HFF-Myc (cell line): ENCODE measurements at regions not wholly inside any gene's neighbourhood (a gene's known extent, or its start where the extent isn't known, plus 50 kb on each side); places are given as distances from the start of the nearest gene placed in this dataset.

ENCODE experiments used
- DNase-seq: peaks from one replicate; pipeline ENCODE4 v3.0.0-alpha.2; 2011; ENCODE audit warnings: low read depth; ENCODE audit errors: extremely low read depth
- H3K4me3 ChIP-seq: replicated peaks from 2 replicates; pipeline ENCODE4 v1.5.1; 2011; ENCODE audit warnings: low read depth, mild to moderate bottlenecking, control low read depth, low read length
- TF ChIP-seq, protein P1 (sequence below): IDR thresholded peaks from 2 replicates; pipeline ENCODE4 v1.5.1; 2012; ENCODE audit warnings: mild to moderate bottlenecking, low read depth, low read length, control low read depth; ENCODE audit errors: missing control alignments

DNA sequence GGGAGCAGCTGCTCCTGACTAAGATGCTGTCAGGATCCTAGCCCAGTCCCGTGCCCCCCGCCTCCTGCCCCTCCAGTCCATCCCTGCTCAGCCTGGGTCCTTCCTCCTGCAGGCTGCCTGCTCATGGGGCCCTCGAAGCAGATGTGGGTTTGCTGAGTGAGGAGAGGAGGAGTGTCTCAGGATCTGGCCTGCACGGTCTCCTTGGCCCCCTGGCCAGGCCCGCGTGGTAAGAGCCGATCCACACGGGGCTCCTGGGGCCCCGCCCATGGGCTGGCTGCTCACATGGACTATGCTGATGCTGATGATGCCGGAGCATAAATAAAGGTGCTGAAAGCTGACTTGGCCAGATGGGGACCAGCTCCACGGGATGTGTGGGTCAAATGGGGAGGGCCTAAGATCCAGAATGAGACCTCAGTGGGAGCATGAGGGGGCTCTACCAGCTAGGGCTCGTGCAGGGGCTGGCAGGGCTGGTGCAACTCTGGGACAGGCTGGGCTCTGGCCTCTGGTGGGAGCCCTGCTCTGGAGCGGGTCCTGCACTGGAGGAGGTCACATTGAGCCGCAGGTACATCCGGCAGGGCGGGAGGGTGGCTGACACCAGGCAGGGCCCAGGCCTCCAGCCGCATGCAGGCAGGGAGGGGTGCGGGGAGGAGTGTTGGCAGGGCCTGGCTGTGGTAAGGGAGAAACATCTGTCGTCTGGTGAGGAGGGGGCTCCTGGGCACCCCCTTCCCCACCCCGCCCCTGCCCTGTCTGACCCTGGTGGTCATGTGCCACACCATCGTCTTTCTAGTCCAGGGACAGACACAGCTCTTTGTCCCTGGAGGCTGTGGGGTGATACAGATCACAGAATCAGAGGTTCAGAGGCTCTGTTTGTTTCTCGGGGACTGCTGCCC, 275.3 kb upstream of the HDAC4 start:
- DNase-seq: no peak
- TF ChIP-seq, protein P1, sequence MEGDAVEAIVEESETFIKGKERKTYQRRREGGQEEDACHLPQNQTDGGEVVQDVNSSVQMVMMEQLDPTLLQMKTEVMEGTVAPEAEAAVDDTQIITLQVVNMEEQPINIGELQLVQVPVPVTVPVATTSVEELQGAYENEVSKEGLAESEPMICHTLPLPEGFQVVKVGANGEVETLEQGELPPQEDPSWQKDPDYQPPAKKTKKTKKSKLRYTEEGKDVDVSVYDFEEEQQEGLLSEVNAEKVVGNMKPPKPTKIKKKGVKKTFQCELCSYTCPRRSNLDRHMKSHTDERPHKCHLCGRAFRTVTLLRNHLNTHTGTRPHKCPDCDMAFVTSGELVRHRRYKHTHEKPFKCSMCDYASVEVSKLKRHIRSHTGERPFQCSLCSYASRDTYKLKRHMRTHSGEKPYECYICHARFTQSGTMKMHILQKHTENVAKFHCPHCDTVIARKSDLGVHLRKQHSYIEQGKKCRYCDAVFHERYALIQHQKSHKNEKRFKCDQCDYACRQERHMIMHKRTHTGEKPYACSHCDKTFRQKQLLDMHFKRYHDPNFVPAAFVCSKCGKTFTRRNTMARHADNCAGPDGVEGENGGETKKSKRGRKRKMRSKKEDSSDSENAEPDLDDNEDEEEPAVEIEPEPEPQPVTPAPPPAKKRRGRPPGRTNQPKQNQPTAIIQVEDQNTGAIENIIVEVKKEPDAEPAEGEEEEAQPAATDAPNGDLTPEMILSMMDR: no peak
- no peak overlapping the region for H3K4me3 ChIP-seq

DNA sequence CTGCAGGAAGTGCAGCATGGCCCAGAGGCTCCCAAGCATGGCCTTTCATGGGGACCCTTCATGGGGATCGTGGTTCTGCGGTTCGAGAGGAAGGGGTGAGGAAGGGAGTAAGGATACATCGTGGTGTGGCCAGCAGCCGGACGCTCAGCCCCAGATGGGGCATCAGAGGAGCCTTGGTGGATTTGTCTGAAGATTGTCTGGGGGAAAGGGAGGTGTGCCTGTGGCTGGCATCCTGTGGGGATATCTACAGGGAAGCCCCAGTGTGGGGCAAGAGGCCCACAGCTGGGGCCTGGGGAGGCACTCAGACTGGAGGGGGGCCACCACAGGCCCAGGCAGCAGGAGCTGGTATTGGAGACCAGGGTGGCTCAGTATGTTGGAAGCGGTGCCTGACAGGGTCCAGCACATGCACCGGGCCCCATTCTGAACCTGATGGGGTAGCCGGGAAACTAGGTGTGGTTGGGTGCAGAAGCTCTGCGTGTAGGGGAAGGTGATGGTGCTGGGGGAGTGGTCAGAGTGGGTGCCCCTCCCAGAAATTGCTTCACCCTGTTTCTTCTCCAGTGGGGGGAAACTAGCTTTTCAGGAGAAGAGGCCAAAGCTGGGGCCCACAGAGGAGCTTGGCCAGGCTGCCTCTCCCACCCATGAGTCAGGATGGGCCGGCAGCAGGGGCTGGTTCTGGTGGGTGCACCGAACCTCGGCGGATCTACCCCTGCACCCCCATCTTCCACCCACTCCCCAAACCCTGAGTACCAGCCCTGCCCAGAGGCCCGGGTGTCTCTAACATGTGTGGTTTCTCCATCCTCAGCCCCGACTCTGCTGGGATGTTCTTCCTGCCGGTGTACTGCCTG, 274.4 kb upstream of the HDAC4 start:
- no peak overlapping the region for H3K4me3 ChIP-seq
- TF ChIP-seq, protein P1: no peak
- no peak for DNase-seq

DNA sequence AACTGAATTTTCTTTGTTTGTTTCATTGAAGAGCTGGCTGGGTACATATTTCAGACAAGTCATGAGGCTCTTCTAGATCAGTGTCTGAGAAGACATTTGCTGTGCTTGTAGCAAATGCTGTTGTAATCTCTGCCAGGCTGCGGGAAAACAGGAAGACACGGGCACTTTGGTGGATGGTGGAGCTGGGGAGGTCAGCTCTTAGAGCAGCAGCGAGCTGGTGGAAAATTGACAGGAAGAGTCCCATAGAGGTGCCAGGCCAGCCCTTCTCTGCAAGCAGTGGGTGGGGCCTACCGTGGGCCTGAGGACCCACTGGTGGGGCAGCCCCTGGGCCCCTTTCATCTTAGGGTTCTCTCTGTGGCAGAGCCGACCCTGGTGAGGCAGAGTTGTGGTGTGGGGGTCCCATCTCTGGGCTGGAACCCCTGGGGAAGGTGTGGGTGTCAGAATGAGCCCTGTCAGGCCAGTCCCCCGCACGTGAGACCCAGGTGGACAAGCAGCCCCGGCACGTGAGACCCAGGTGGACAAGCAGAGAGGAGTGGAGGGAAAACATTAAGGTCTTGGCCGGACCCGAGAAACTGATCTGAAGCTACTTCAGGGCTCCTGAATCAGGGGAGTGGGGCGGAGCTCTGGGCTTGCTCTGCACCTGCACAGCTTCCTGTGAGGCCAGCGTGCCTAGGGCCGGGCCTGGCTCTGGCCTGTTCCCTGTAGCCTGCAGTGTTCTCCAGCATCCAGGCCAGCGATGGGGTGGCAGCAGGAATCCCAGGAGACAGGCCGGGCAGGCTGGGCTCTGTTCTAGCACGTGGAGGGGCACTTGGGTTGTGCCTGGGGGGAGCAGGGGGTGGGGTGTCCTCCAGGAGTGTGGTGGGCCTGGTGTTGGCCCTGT, 273.5 kb upstream of the HDAC4 start:
- TF ChIP-seq, protein P1: no peak
- H3K4me3 ChIP-seq: no peak overlapping the region
- no peak for DNase-seq

DNA sequence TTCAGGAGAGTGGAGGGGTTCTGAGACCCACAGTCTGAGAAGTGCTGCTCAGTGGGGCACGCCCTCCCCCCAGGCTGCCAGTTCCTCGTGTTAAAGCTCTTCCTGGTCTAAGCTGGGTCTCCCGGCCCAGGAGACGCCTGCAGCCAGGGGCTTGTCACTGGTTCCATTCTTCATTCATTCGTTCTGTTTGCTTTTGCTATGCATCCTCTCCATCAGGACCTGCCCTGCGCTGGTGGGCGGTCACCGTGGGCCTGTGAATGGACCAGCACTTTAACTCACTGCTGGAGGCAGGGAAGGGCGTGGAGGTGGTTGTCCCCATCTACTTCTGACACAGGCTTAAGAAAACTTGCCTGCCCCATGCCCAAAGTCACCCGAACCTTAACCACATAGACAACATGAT, 272.8 kb upstream of the HDAC4 start:
- TF ChIP-seq, protein P1: no peak
- H3K4me3 ChIP-seq: no peak overlapping the region
- DNase-seq: no peak

- no peak overlapping the region for H3K4me3 ChIP-seq
- no peak for DNase-seq
- TF ChIP-seq, protein P1: no peak
Measured at GRCh38 chr2:239671916-239672849, 271.4 kb upstream of the HDAC4 start.

- no peak overlapping the region for H3K4me3 ChIP-seq
- DNase-seq: no peak
- TF ChIP-seq, protein P1: no peak
Measured at GRCh38 chr2:239671471-239671870, 270.7 kb upstream of the HDAC4 start.
